ENCODE measurements at regions not wholly inside any gene's neighbourhood (a gene's known extent, or its start where the extent isn't known, plus 50 kb on each side); places are given as distances from the start of the nearest gene placed in this dataset.

DNA sequence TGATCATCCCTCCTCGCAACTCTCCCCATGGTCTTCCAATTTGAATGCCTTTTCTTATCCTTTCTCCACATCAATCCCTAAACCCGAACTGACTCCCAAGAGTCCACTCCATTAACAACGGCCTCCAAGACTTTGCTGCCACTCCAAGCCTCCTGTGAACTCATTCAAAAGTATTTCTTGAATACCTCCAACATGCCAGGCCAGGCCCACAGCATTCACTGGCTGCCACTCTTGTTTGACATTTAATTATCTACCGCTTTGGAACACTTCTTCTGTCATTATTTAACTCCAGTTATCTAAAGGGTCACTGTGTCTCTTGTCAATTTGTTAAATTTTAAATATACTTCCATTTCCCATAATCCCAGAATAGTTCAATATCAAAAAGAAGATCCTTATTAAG is 378.9 kb downstream of the EFNA5 start:
- Histone ChIP-seq H3K27me3 (ENCODE audit: control insufficient read depth in 2 of 2, insufficient read depth in 2 of 2, low read length in 2 of 2) (no peaks in the 10 kb centered on the region), H3K4me2 (ENCODE audit: insufficient read depth, low read length) (no peak overlapping the region), H3K9ac (replicated peaks; ENCODE audit: extremely low read depth, insufficient read depth, low read length) (no peak overlapping the region), H3K27ac (ENCODE audit: insufficient read depth, low read depth, low read length) (no peak overlapping the region), H3K4me3 (replicated peaks in 1 of 3; ENCODE audit: insufficient read depth in 1 of 3, low read depth in 1 of 3, low read length in 3 of 3) (no peak overlapping the region), H3K36me3 (ENCODE audit: control insufficient read depth in 2 of 2, extremely low read depth in 1 of 2, insufficient read depth in 2 of 2, low read length in 2 of 2) (no peaks in the 10 kb centered on the region), H3K79me2 (ENCODE audit: control insufficient read depth, insufficient read depth, low read length) (no peaks in the 10 kb centered on the region), H3K9me3 (replicated peaks; ENCODE audit: control insufficient read depth, insufficient read depth, low read length) (no peaks in the 10 kb centered on the region), H3K9me1 (replicated peaks; ENCODE audit: control insufficient read depth, extremely low read depth, insufficient read depth, low read length) (no peaks in the 10 kb centered on the region), H3K4me1 (ENCODE audit: control insufficient read depth, extremely low read depth, insufficient read depth, low read length) (peaks cover 7% of the 10 kb centered on the region), H4K20me1 (replicated peaks; ENCODE audit: control insufficient read depth, extremely low read depth, insufficient read depth, low read length) (no peaks in the 10 kb centered on the region), H2AFZ (ENCODE audit: low read depth, low read length) (no peak overlapping the region)
- no TSS peak for BruUV-seq (replicated peaks)
- FAIRE-seq = no peak
- TF ChIP-seq POLR2AphosphoS5 (IDR thresholded peaks at IDR 0.05; ENCODE audit: insufficient read depth, low read depth, low read length) (no peak), JUN (IDR thresholded peaks at IDR 0.05; ENCODE audit: borderline replicate concordance, insufficient read depth, insufficient read length, low read depth) (no peak), GATA2 (IDR thresholded peaks at IDR 0.05; ENCODE audit: insufficient read depth, insufficient read length, low read depth, low read length) (no peak), EZH2 (IDR thresholded peaks at IDR 0.05; ENCODE audit: borderline replicate concordance, low read depth, low read length, severe bottlenecking) (no peak), FOS (IDR thresholded peaks at IDR 0.05; ENCODE audit: borderline replicate concordance, insufficient read depth, low read length) (no peak), POLR2A (IDR thresholded peaks at IDR 0.05; ENCODE audit: low read depth, low read length) (no peak), MYC (IDR thresholded peaks at IDR 0.05; ENCODE audit: low read depth, low read length) (no peak)
- TF ChIP-seq, protein P1, sequence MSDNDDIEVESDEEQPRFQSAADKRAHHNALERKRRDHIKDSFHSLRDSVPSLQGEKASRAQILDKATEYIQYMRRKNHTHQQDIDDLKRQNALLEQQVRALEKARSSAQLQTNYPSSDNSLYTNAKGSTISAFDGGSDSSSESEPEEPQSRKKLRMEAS (IDR thresholded peaks at IDR 0.05; ENCODE audit: insufficient read depth, insufficient read length) = no peak
- TF ChIP-seq, protein P2, sequence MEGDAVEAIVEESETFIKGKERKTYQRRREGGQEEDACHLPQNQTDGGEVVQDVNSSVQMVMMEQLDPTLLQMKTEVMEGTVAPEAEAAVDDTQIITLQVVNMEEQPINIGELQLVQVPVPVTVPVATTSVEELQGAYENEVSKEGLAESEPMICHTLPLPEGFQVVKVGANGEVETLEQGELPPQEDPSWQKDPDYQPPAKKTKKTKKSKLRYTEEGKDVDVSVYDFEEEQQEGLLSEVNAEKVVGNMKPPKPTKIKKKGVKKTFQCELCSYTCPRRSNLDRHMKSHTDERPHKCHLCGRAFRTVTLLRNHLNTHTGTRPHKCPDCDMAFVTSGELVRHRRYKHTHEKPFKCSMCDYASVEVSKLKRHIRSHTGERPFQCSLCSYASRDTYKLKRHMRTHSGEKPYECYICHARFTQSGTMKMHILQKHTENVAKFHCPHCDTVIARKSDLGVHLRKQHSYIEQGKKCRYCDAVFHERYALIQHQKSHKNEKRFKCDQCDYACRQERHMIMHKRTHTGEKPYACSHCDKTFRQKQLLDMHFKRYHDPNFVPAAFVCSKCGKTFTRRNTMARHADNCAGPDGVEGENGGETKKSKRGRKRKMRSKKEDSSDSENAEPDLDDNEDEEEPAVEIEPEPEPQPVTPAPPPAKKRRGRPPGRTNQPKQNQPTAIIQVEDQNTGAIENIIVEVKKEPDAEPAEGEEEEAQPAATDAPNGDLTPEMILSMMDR (IDR thresholded peaks at IDR 0.05; ENCODE audit: extremely low read depth in 1 of 2, insufficient read depth in 1 of 2, low read depth in 1 of 2, low read length in 2 of 2) = no peak
- dilution Hi-C loops (cut with MboI; ENCODE audit: extremely low pct_ligation_motif_present, low sequenced_read_pairs) = no loop called here
- ChIA-PET CTCF (interaction anchor here (0.6 kb wide), 1 partner anchor 280 kb away, joined by 4 read pairs; no protein-coding TSS in a partner anchor), POLR2A (no interaction called here)
- intact Hi-C loops (cut with micrococcal nuclease) = no loop called here
- no peak for DNase-seq (ENCODE audit: low read depth, low spot score)

Data from endothelial cell of umbilical vein (primary cell).